Prostate gland (tissue), 2 donors: ENCODE measurements at regions not wholly inside any gene's neighbourhood (a gene's known extent, or its start where the extent isn't known, plus 50 kb on each side); places are given as distances from the start of the nearest gene placed in this dataset.

Source experiments
- DNase-seq: peaks from one replicate; pipeline ENCODE4 v3.0.0-alpha.2; 2019; ENCODE audit warnings: low spot score
- H3K27ac ChIP-seq, 2 donors: fragments of 200-600 bp; sonication (generic); 2 replicates each; pipeline ENCODE4 v1.5.1; 2017 to 2019
- H3K27me3 ChIP-seq: fragments of 200-600 bp; sonication (generic); replicated peaks from 2 replicates; pipeline ENCODE4 v1.5.1; 2019; ENCODE audit not compliant: insufficient read depth
- H3K36me3 ChIP-seq, 2 donors: fragments of 200-600 bp; sonication (generic); 1 replicate in 1 of 2; 2 replicates in 1 of 2; pipeline versions ENCODE4 v1.5.1 to v1.8.1; 2017 to 2019
- H3K4me1 ChIP-seq: fragments of 200-600 bp; sonication (generic); replicated peaks from 2 replicates; pipeline ENCODE4 v1.5.1; 2019
- H3K4me3 ChIP-seq, 2 donors: fragments of 200-600 bp; sonication (generic); 2 replicates each; pipeline ENCODE4 v1.5.1; 2017 to 2019
- H3K9me3 ChIP-seq: fragments of 200-600 bp; sonication (generic); 2 replicates; pipeline ENCODE4 v1.5.1; 2017
- CTCF ChIP-seq, 4 experiments: fragments of 200-600 bp in 2 of 4; fragments of 450-650 bp in 2 of 4; sonication (generic) in 2 of 4; IDR thresholded peaks; 1 replicate in 3 of 4; 2 replicates in 1 of 4; pipeline ENCODE4 v1.5.1; 2016 to 2019; ENCODE audit warnings: antibody characterized with exemption in 4 of 4, mild to moderate bottlenecking in 2 of 4, moderate library complexity in 2 of 4
- POLR2A ChIP-seq: fragments of 450-650 bp; IDR thresholded peaks from one replicate; pipeline ENCODE4 v1.6.1; 2016; ENCODE audit warnings: antibody characterized with exemption, mild to moderate bottlenecking
- POLR2AphosphoS5 ChIP-seq: sonication (generic); formaldehyde crosslinking; IDR thresholded peaks from one replicate; pipeline ENCODE4 v1.6.1; 2017; ENCODE audit warnings: antibody characterized with exemption
- WGBS: methylation state at CpG from one replicate; pipeline ENCODE4 v1.1.5; 2018; 5-methylcytosine and 5-hydroxymethylcytosine counted together
- intact Hi-C: fragments of 100-400 bp; cut with DNase I; formaldehyde crosslinking; loops from one replicate; pipeline ENCODE4 v1.14.2; 2022

DNA sequence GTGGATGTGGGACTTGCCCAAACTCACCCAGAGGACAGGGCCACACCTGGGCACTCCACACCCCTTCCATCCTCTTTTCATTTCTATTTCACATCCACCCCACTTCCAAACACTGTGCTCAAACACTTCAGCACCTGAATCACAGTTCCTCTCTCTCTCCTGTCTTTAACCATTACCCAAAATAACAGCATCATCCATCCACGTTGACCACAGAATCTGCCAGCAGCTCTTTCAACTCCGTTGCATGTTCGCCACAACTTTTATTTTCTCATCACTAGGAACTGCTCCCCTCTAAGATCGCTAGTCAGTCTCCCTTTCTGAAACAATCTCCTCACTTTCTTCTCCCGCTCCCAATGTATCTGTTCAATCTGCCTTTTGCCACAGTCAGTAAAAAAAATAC is 121.6 kb upstream of the HNRNPA3 start:
- H3K4me3 ChIP-seq: no peak overlapping the region
- intact Hi-C loops: no loop called here
- DNase-seq: no peak

GRCh38 chr2:177093371-177093770 is 119.2 kb upstream of the HNRNPA3 start:
- WGBS: 83% methylated on average over 4 of the region's 4 CpGs
- H3K36me3 ChIP-seq: no peaks in the 10 kb centered on the region
- no peak overlapping the region for H3K27ac ChIP-seq
- TF ChIP-seq POLR2AphosphoS5 (no peak), CTCF (IDR thresholded peaks at IDR 0.05) (no peak), POLR2A (no peak)
- no peaks in the 10 kb centered on the region for H3K4me1 ChIP-seq
- H3K4me3 ChIP-seq: no peak overlapping the region
- no peak for DNase-seq
- intact Hi-C loops: no loop called here
- no peaks in the 10 kb centered on the region for H3K9me3 ChIP-seq
- H3K27me3 ChIP-seq: no peaks in the 10 kb centered on the region

More for the DNA sequence above, 121.6 kb upstream of the HNRNPA3 start:
- no peaks in the 10 kb centered on the region for H3K4me1 ChIP-seq
- H3K27me3 ChIP-seq: no peaks in the 10 kb centered on the region
- no peaks in the 10 kb centered on the region for H3K36me3 ChIP-seq
- TF ChIP-seq POLR2AphosphoS5 (no peak), CTCF (IDR thresholded peaks at IDR 0.05) (no peak), POLR2A (no peak)
- no peaks in the 10 kb centered on the region for H3K9me3 ChIP-seq
- 78% methylated on average over 5 of the region's 5 CpGs for WGBS
- H3K27ac ChIP-seq: no peak overlapping the region

DNA sequence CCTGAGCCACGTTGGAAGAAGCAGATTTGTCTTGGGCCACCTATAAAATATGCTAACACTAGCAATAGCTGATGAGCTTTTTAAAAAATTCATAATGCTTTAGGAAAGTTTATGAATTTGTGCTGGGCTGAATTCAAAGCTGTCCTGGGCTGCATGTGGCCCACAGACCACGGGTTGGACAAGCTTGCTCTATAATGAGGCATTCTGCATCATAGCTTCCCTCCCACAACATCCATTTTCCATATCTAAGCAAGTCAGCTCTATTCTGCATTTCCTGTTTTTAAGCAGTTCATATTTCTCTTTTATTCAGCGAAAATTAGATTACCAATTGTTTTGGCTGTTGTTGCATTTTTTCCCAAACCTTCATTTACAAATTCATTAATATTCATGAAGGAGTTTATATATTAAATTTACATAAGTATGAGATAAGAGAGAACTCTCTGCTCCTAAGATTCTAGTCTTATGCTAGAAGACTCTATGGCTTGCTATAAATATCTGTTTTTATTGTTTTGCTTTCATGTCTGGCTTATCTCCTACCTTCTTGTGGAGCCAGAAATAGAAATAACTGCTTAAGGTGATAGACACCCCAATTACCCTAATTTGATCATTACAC is 114.5 kb upstream of the HNRNPA3 start:
- Histone ChIP-seq H3K9me3 (no peaks in the 10 kb centered on the region), H3K4me1 (no peaks in the 10 kb centered on the region), H3K36me3 (no peaks in the 10 kb centered on the region), H3K4me3 (no peak overlapping the region), H3K27me3 (no peaks in the 10 kb centered on the region), H3K27ac (no peak overlapping the region)
- no peak for TF ChIP-seq POLR2AphosphoS5
- TF ChIP-seq POLR2A: no peak
- TF ChIP-seq CTCF (IDR thresholded peaks at IDR 0.05): no peak
- no peak for DNase-seq
- intact Hi-C loops: no loop called here
- WGBS: 68% methylated on average over 3 of the region's 3 CpGs

DNA sequence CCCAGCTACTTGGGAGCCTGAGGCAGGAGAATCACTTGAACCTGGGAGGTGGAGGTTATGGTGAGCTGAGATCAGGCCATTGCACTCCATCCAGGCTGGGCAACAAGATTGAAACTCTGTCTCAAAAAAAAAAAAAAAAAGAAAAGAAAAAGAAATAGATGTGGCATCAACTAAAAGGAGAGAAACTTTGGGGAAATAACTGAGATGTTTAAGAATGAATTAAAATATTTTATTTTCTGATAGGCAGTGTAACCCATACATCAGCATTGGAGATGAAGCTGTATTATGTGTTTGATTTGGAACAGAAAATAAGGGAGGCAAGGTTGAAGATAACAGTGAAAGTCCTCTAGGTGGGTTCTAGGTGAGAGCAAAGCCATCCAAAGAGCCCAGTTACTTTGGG is 110.7 kb upstream of the HNRNPA3 start:
- intact Hi-C loops: no loop called here
- TF ChIP-seq CTCF (IDR thresholded peaks at IDR 0.05) (no peak), POLR2A (no peak), POLR2AphosphoS5 (no peak)
- Histone ChIP-seq H3K27me3 (no peaks in the 10 kb centered on the region), H3K4me1 (no peaks in the 10 kb centered on the region), H3K27ac (no peak overlapping the region), H3K36me3 (no peaks in the 10 kb centered on the region), H3K4me3 (no peak overlapping the region), H3K9me3 (no peaks in the 10 kb centered on the region)
- no peak for DNase-seq

DNA sequence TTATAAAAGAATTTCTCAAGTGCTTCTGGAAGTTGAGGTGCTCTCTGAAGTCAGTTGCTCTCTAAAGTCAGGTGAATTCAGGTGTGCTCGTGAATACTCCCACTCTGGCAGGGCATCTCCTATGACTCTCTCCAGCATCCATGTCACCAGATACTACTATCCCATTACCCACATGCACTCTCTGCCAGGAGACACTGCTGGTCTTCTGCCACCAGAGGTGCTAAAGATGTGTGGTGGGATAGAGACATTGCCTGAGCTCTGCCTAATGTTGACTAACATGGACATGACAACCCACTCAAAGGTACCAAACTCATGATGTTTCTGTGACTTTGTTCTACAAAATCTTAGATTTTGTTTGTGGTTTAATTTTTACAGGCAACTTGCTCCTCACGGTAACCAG is 106.4 kb upstream of the HNRNPA3 start:
- no peaks in the 10 kb centered on the region for H3K36me3 ChIP-seq
- WGBS: 79% methylated on average over 2 of the region's 2 CpGs
- H3K9me3 ChIP-seq: no peaks in the 10 kb centered on the region
- H3K27me3 ChIP-seq: no peaks in the 10 kb centered on the region
- intact Hi-C loops: no loop called here
- no peak for DNase-seq
- H3K4me1 ChIP-seq: no peaks in the 10 kb centered on the region
- no peak for TF ChIP-seq CTCF (IDR thresholded peaks at IDR 0.05)
- no peak for TF ChIP-seq POLR2AphosphoS5
- TF ChIP-seq POLR2A: no peak
- no peak overlapping the region for H3K4me3 ChIP-seq
- H3K27ac ChIP-seq: no peak overlapping the region
